NB4 (cell line): ENCODE measurements at regions not wholly inside any gene's neighbourhood (a gene's known extent, or its start where the extent isn't known, plus 50 kb on each side); places are given as distances from the start of the nearest gene placed in this dataset.

Experiments
- POLR2A ChIP-seq: IDR thresholded peaks from 2 replicates; pipeline ENCODE4 v1.6.1; 2011; ENCODE audit warnings: mild to moderate bottlenecking; ENCODE audit not compliant: insufficient read length; ENCODE audit errors: extremely low read depth
- TF ChIP-seq, protein P1 (sequence below): IDR thresholded peaks from one replicate; pipeline ENCODE4 v1.5.1; 2012; ENCODE audit warnings: low read depth, low read length
- TF ChIP-seq, protein P2 (sequence below): IDR thresholded peaks from 2 replicates; pipeline ENCODE4 v1.6.1; 2011; ENCODE audit warnings: low read depth, low read length

DNA sequence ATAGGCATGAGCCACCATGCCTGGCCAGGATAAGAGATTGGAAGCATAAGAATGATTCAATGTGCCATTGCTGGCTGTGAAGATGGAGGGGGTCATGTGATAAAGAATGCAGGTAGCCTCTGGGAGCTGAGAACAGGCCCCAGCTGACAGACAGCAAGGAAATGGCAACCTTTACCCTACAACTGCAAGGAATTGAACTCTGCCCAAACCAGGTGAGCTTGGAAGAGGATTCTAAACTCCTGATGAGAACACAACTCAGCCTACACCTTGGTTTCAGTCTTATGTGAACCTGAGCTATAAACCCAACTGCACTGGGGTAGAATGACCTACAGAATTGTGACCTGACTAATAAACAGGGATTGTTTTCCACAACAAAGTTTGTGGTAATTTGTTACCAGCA lies 82.0 kb upstream of the AKIRIN2 start:
- TF ChIP-seq, protein P1, sequence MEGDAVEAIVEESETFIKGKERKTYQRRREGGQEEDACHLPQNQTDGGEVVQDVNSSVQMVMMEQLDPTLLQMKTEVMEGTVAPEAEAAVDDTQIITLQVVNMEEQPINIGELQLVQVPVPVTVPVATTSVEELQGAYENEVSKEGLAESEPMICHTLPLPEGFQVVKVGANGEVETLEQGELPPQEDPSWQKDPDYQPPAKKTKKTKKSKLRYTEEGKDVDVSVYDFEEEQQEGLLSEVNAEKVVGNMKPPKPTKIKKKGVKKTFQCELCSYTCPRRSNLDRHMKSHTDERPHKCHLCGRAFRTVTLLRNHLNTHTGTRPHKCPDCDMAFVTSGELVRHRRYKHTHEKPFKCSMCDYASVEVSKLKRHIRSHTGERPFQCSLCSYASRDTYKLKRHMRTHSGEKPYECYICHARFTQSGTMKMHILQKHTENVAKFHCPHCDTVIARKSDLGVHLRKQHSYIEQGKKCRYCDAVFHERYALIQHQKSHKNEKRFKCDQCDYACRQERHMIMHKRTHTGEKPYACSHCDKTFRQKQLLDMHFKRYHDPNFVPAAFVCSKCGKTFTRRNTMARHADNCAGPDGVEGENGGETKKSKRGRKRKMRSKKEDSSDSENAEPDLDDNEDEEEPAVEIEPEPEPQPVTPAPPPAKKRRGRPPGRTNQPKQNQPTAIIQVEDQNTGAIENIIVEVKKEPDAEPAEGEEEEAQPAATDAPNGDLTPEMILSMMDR, result no peak
- TF ChIP-seq POLR2A, result no peak
- TF ChIP-seq, protein P2, sequence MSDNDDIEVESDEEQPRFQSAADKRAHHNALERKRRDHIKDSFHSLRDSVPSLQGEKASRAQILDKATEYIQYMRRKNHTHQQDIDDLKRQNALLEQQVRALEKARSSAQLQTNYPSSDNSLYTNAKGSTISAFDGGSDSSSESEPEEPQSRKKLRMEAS, result no peak
